Ovary (tissue), 3 donors: ENCODE measurements at regions not wholly inside any gene's neighbourhood (a gene's known extent, or its start where the extent isn't known, plus 50 kb on each side); places are given as distances from the start of the nearest gene placed in this dataset.

Experiments
- CTCF ChIP-seq, 3 donors: fragments of 450-650 bp in 2 of 3; fragments of 200-600 bp in 1 of 3; IDR thresholded peaks; one replicate each; pipeline versions ENCODE4 v1.5.1 to v1.8.0; 2016 to 2022; ENCODE audit warnings: antibody characterized with exemption in 3 of 3, mild to moderate bottlenecking in 1 of 3
- POLR2A ChIP-seq: fragments of 450-650 bp; IDR thresholded peaks from one replicate; pipeline ENCODE4 v1.6.1; 2017; ENCODE audit warnings: antibody characterized with exemption, mild to moderate bottlenecking, moderate library complexity
- donor health status: DM: no; HTN: no; CAD: no.

GRCh38 chr3:64397573-64397972, 172.3 kb upstream of the PRICKLE2 start:
- TF ChIP-seq POLR2A (no peak), CTCF (IDR thresholded peaks at IDR 0.05) (no peak)
